IPS DF 19.7 (cell line): ENCODE measurements at regions not wholly inside any gene's neighbourhood (a gene's known extent, or its start where the extent isn't known, plus 50 kb on each side); places are given as distances from the start of the nearest gene placed in this dataset.
A peak's percentile ranks its signal among the peaks of the same experiment; 100 is the strongest.
"Not testable (repeated sequence)": the region's sequence is repeated elsewhere in the genome, so short reads cannot be mapped to it uniquely, and the experiment has no call there.

Experiments used
- DNase-seq: peaks from one replicate; pipeline ENCODE4 v3.0.0-alpha.2; 2013; ENCODE audit warnings: low read depth, low spot score

GRCh38 chr7:6989968-6990367 lies 163.9 kb upstream of the CCZ1B start:
- not testable (repeated sequence) for DNase-seq

DNA sequence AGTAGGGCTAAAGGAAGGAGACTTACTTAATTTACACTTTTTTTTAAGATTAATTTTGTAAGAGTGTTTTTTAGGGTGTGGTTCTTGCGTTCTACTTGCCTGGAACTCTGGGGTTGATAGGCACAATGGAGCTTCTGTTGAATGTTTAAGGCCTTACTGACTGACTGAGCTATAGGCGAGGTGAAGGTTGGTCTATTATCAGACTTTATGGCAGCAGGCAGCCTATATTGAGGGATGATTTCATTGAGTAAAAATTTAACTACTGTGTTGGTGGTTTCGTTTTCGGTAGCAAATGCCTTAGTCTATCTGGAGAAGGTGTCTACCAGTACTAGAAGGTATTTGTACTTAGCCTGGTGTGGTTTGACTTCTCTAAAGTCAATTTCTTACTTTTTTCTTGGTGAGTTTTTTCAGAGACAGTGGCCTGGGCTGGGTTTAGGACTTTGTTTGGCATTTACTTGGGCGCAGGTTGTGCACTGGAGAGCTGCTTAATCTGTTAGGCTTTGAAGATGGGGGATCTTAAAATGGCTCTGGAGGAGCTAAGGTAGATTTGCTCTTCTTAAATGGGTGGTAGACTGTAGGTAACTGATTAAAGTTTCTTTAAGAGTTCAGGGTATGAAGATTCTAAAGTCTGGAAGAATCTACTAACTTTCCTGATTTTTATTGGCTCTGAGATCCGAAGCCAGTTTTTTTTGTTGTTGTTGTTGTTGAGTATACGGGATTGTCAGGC lies 164.5 kb upstream of the CCZ1B start:
- DNase-seq, result not testable (repeated sequence)

- not testable (repeated sequence) for DNase-seq
Observed at GRCh38 chr7:6991169-6991611, 165.1 kb upstream of the CCZ1B start.

- not testable (repeated sequence) for DNase-seq
Observed at GRCh38 chr7:6991686-6992085, 165.6 kb upstream of the CCZ1B start.

GRCh38 chr7:6992133-6992532 lies 166.1 kb upstream of the CCZ1B start:
- not testable (repeated sequence) for DNase-seq

DNA sequence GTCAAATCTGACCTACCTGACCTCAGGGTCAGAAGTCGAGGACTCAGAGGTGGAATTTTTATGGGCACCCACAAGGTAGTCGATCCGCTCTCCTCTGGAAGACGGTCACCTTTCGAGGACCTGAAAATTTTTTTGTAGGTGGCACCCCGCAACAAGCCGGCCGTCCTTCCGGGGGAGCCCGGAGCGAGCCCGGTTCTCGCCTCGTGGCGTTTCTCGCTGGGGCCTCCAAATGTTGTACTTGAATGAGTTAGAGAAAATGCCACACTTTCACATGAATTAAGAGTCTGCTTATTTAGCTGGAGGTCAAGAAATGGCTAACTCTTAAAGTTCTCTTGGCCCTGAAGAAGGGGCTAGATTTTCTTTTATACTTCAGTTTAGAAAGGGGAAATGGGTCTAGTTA lies 169.0 kb upstream of the CCZ1B start:
- DNase-seq, result not testable (repeated sequence)

GRCh38 chr7:6995493-6996289 lies 169.6 kb upstream of the CCZ1B start:
- DNase-seq, result not testable (repeated sequence)

DNA sequence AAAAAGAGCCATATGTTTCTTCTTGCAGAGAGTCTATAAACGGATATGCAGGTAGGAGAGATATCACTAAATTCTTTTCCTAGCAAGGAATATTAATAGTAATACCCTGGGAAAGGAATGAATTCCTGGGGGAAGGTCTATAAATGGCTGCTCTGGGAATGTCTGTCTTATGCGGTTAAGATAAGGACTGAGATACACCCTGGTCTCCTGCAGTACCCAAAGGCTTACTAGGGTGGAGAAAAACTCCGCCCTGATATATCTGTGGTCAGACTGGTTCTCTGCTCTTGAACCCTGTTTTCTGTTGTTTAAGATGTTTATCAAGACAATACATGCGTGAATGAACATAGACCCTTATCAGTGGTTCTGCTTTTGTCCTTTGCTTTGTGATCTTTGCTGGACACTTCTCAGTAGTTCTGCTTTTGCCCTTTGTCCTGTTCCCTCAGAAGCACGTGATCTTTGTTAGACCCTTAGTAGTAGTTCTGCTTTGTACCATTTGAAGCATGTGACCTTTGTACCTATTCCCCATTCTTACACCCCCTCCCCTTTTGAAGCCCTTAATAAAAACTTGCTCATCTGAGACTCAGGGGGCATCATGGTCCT lies 173.1 kb upstream of the CCZ1B start:
- DNase-seq, result not testable (repeated sequence)

GRCh38 chr7:7002418-7003062 lies 176.5 kb upstream of the CCZ1B start:
- DNase-seq, result peak; percentile 63

DNA sequence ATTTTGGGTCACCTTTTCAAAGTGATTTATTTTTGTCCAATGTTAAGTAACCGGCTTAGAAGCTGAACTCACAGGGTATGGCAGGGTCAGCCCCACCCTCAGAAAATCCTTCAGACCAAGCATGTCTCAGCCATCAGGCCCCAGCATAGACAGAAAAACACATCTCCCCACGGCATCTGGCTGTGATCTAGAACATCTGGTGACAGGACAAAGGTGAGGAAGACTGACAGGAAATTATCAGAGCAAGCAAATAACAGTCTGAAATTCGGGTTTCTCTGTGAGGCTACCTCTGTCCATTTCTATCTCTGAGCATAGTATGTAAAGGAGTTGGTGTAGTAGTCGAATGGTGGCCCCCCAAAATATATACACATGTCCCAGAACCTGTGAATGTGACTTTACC lies 177.0 kb upstream of the C1GALT1 start:
- no peak for DNase-seq

DNA sequence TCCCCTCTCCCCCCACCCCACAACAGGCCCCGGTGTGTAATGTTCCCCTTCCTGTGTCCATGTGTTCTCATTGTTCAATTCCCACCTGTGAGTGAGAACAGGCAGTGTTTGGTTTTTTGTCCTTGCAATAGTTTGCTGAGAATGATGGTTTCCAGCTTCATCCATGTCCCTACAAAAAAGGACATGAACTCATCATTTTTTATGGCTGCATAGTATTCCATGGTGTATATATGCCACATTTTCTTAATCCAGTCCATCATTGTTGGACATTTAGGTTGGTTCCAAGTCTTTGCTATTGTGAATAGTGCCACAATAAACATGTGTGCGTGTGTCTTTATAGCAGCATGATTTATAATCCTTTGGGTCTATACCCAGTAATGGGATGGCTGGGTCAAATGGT lies 176.4 kb upstream of the C1GALT1 start:
- not testable (repeated sequence) for DNase-seq

GRCh38 chr7:7011241-7011640 lies 171.1 kb upstream of the C1GALT1 start:
- not testable (repeated sequence) for DNase-seq

- not testable (repeated sequence) for DNase-seq
Observed at GRCh38 chr7:7011751-7012150, 170.6 kb upstream of the C1GALT1 start.

GRCh38 chr7:7014827-7015595 lies 167.3 kb upstream of the C1GALT1 start:
- DNase-seq, result no peak

GRCh38 chr7:7017707-7018280 lies 164.6 kb upstream of the C1GALT1 start:
- DNase-seq, result no peak

GRCh38 chr7:7018290-7018689 lies 164.1 kb upstream of the C1GALT1 start:
- DNase-seq, result no peak

DNA sequence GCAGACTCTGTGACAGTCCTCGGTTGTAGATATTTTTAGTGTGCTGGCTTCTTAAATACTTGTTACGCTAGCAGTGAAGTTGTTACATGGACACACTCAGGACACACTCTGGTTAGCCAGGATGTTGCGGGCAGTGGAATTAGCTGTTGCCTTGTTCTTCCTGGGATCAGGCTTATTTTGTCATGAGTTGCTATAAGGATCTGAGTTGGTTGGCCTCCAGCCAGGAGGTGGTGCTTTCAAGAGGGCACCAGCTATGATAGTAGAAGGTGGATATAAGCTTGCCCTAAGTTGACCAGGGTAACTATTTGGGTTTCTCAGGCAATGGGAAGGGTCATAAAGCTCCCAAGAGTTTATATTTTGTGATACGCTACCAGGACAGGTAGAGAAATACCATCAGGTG lies 150.1 kb upstream of the C1GALT1 start:
- DNase-seq, result no peak

DNA sequence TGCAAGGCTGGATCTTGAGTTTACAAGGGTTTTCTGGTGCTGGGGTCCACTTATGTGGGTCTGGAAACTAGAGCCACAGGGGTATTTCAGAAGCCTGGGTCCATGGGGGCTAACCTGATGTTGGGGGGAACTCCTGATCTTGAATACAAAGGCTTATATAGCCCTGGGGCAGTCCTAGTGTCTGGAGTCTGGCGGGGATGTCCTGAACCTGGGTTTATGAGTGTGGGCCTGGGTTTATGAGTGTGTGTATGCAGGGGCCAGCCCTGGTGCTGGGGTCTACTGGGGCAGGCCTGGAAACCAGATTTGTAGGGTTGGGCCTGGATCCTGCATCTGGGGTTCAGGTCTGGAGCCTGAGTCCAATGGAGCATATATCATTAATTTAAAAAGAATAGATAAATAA lies 146.5 kb upstream of the C1GALT1 start:
- DNase-seq, result no peak

- not testable (repeated sequence) for DNase-seq
Observed at GRCh38 chr7:7042286-7042893, 140.0 kb upstream of the C1GALT1 start.

- no peak for DNase-seq
Observed at GRCh38 chr7:7044806-7045205, 137.5 kb upstream of the C1GALT1 start.
